ENCODE measurements at regions not wholly inside any gene's neighbourhood (a gene's known extent, or its start where the extent isn't known, plus 50 kb on each side); places are given as distances from the start of the nearest gene placed in this dataset.

DNA sequence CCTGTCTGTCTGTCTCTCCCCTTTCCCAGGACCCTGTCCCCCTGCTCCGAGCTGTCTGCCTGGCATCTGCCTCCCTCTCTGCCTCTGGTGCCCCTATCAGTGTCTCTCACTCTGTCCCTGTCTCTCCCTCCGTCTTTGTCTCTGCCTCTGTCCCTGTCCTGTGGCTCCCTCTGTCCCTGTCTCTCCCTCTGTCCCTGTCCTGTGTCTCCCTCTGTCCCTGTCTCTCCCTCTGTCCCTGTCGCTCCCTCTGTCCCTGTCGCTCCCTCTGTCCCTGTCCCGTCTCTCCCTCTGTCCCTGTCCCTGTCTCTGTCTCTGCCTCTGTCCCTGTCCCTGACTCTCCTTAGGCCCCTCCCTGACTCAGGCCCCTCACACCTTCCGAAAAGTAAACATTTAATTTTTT, 75.0 kb upstream of the PAX2 start:
- H3K36me3 ChIP-seq, result no peaks in the 10 kb centered on the region
- H3K4me1 ChIP-seq, result no peaks in the 10 kb centered on the region
- peaks cover 69 to 82% (median 73%) of the 10 kb centered on the region in 3 donors for H3K27me3 ChIP-seq
- intact Hi-C loops (cut with DNase I; ENCODE audit: low total_unique reads) (loop anchor here (10.0 kb wide), 1 partner anchor 204 kb away; no protein-coding TSS in a partner anchor), in situ Hi-C loops (cut with MboI; ENCODE audit: low sequenced_read_pairs in 4 of 4) (no loop called here)
- no peak for DNase-seq
- TF ChIP-seq, protein P1, sequence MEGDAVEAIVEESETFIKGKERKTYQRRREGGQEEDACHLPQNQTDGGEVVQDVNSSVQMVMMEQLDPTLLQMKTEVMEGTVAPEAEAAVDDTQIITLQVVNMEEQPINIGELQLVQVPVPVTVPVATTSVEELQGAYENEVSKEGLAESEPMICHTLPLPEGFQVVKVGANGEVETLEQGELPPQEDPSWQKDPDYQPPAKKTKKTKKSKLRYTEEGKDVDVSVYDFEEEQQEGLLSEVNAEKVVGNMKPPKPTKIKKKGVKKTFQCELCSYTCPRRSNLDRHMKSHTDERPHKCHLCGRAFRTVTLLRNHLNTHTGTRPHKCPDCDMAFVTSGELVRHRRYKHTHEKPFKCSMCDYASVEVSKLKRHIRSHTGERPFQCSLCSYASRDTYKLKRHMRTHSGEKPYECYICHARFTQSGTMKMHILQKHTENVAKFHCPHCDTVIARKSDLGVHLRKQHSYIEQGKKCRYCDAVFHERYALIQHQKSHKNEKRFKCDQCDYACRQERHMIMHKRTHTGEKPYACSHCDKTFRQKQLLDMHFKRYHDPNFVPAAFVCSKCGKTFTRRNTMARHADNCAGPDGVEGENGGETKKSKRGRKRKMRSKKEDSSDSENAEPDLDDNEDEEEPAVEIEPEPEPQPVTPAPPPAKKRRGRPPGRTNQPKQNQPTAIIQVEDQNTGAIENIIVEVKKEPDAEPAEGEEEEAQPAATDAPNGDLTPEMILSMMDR (IDR thresholded peaks at IDR 0.05 in 4 of 5, conservative IDR thresholded peaks at IDR 0.05 in 1 of 5), result no peak
- no peak for TF ChIP-seq POLR2A (IDR thresholded peaks at IDR 0.05)
- no peak overlapping the region for H3K27ac ChIP-seq
- ATAC-seq, result no peak
- no peaks in the 10 kb centered on the region for H3K9me3 ChIP-seq
- H3K4me3 ChIP-seq, result no peak overlapping the region

DNA sequence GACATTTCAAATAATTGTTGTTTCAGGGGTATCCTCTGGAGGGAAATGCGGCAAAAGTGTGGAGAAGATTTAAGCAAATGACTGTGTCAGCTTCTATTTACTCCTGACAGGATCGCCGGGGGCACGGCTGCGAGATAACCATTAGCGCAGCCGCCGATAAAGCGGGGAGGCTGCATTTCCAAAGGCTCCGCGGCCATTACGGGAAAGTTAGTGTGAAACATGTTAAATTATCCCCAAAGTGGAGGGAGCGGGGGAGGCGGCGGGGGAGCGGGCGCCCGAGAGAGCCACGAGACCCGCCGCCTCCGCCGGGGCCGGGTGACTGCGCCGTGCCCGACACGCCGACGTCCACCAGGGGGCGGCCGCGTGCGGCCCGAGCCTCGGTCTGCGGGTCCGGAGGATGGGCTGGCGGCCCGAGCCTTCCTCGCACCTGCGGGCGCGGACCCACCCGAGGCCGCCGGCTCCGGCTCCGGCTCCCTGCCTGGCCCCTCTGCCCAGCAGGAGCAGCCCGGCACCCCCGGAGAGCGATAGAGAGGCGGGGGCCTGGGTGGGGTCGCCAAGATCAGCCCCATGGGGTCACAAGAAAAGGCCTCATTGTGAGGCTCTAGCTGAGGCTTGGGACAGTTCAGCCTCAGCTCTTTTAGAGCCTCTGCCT, 74.4 kb upstream of the PAX2 start:
- TF ChIP-seq, protein P1 (IDR thresholded peaks at IDR 0.05 in 4 of 5, conservative IDR thresholded peaks at IDR 0.05 in 1 of 5), result peak in 4 of 5 experiments; percentile 34 to 69 (median 60)
- TF ChIP-seq POLR2A (IDR thresholded peaks at IDR 0.05), result no peak
- peaks cover 69 to 77% (median 73%) of the 10 kb centered on the region in 3 donors for H3K27me3 ChIP-seq
- no peaks in the 10 kb centered on the region for H3K4me1 ChIP-seq
- in situ Hi-C loops (cut with MboI; ENCODE audit: low sequenced_read_pairs in 4 of 4) (no loop called here), intact Hi-C loops (cut with DNase I; ENCODE audit: low total_unique reads) (loop anchor here (10.0 kb wide), 1 partner anchor 204 kb away; no protein-coding TSS in a partner anchor)
- H3K27ac ChIP-seq, result no peak overlapping the region
- no peaks in the 10 kb centered on the region for H3K9me3 ChIP-seq
- H3K36me3 ChIP-seq, result no peaks in the 10 kb centered on the region
- DNase-seq, result no peak
- no peak overlapping the region for H3K4me3 ChIP-seq
- no peak for ATAC-seq

DNA sequence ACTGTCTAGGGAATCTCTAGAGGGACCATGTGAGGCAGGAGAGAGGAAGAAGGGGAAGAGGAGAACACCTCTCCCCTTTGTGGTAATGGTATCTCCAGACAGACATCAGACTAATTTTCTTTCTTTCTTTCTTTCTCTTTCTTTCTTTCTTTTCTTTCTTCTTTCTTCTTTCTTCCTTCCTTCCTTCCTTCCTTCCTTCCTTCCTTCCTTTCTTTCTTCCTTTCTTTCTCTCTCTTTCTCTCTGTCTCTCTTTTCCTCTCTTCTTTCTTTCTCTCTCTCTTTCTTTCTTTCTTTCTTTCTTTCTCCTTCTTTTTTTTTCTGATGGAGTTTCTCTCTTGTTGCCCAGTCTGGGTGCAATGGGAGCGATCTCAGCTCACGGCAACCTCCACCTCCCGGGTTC, 73.2 kb upstream of the PAX2 start:
- Histone ChIP-seq H3K4me3 (no peak overlapping the region), H3K27ac (no peak overlapping the region), H3K4me1 (no peaks in the 10 kb centered on the region), H3K27me3 (peaks cover 66 to 72% (median 67%) of the 10 kb centered on the region in 3 donors), H3K36me3 (no peaks in the 10 kb centered on the region), H3K9me3 (no peaks in the 10 kb centered on the region)
- ATAC-seq (no peak), DNase-seq (no peak)
- intact Hi-C loops (cut with DNase I; ENCODE audit: low total_unique reads) (loop anchor here (10.0 kb wide), 1 partner anchor 203 kb away; no protein-coding TSS in a partner anchor), in situ Hi-C loops (cut with MboI; ENCODE audit: low sequenced_read_pairs in 4 of 4) (no loop called here)
- TF ChIP-seq, protein P1 (IDR thresholded peaks at IDR 0.05 in 4 of 5, conservative IDR thresholded peaks at IDR 0.05 in 1 of 5), result no peak
- no peak for TF ChIP-seq POLR2A (IDR thresholded peaks at IDR 0.05)

DNA sequence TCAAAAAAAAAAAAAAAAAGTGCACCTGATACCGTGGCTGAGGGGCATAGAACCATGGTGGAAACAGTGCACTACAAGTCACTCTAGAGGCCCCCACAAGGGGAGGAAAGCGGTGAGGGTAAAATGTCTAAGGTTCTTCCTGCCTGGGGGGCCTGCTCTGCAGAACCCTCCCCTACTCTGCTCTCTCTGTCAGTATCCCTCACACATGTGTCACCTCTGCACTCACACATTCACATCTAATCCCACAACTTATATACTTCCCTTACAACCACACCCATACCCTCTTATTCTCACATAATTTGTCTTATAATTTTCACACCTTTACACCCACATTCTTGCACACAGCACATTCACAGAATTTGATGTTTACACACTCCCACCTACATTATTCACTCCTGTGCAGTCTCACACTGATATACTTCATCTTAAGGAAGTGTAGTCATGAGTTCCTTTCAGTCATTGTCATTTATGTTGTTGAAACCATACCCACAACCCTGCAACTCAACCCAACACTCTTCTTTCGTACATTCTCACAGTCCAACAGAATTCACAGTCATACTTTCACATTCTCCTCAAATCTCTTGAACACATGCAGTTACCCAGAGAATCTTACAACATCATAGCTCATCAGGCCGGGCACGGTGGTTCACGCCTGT, 68.0 kb upstream of the PAX2 start:
- intact Hi-C loops (cut with DNase I; ENCODE audit: low total_unique reads) (loop anchor here (10.0 kb wide), 1 partner anchor 197 kb away; no protein-coding TSS in a partner anchor), in situ Hi-C loops (cut with MboI; ENCODE audit: low sequenced_read_pairs in 4 of 4) (no loop called here)
- Histone ChIP-seq H3K27me3 (peaks cover 42 to 70% (median 51%) of the 10 kb centered on the region in 3 donors), H3K36me3 (no peaks in the 10 kb centered on the region), H3K4me3 (no peak overlapping the region), H3K4me1 (no peaks in the 10 kb centered on the region), H3K27ac (no peak overlapping the region), H3K9me3 (no peaks in the 10 kb centered on the region)
- DNase-seq (no peak), ATAC-seq (no peak)
- no peak for TF ChIP-seq POLR2A (IDR thresholded peaks at IDR 0.05)
- TF ChIP-seq, protein P1 (IDR thresholded peaks at IDR 0.05 in 4 of 5, conservative IDR thresholded peaks at IDR 0.05 in 1 of 5), result no peak
